Osteoblast (primary cell): ENCODE measurements at regions not wholly inside any gene's neighbourhood (a gene's known extent, or its start where the extent isn't known, plus 50 kb on each side); places are given as distances from the start of the nearest gene placed in this dataset.

ENCODE experiments used
- DNase-seq: peaks from one replicate; pipeline ENCODE4 v3.0.0; 2011; ENCODE audit warnings: low spot score, mixed read lengths; ENCODE audit not compliant: insufficient read length; ENCODE audit errors: missing footprints
- H2AFZ ChIP-seq: 2 replicates; pipeline ENCODE4 v1.6.0; 2011; ENCODE audit warnings: mild to moderate bottlenecking, low read length
- H3K27ac ChIP-seq: 2 replicates; pipeline ENCODE4 v1.5.1; 2011; ENCODE audit warnings: mild to moderate bottlenecking, low read depth, low read length, moderate library complexity
- H3K27me3 ChIP-seq: 2 replicates; pipeline ENCODE4 v1.6.0; 2012; ENCODE audit warnings: mild to moderate bottlenecking, control low read depth, inconsistent platforms, low read length, moderate library complexity; ENCODE audit not compliant: insufficient read depth
- H3K36me3 ChIP-seq: 2 replicates; pipeline ENCODE4 v1.5.1; 2011; ENCODE audit warnings: mild to moderate bottlenecking, low read length, control low read depth, moderate library complexity; ENCODE audit not compliant: insufficient read depth
- H3K4me1 ChIP-seq: 2 replicates; pipeline ENCODE4 v1.5.1; 2011; ENCODE audit warnings: mild to moderate bottlenecking, low read length, control low read depth, moderate library complexity; ENCODE audit not compliant: insufficient read depth
- H3K4me2 ChIP-seq: 2 replicates; pipeline ENCODE4 v1.6.0; 2011; ENCODE audit warnings: mild to moderate bottlenecking, low read length; ENCODE audit not compliant: insufficient read depth
- H3K4me3 ChIP-seq: fragments of 200-600 bp; sonication (generic); 3 replicates; pipeline ENCODE4 v1.5.1; 2012; ENCODE audit warnings: mild to moderate bottlenecking, low read length, inconsistent platforms; ENCODE audit not compliant: insufficient read depth
- H3K79me2 ChIP-seq: 2 replicates; pipeline ENCODE4 v1.6.0; 2012; ENCODE audit warnings: mild to moderate bottlenecking, low read length, control low read depth, inconsistent platforms; ENCODE audit not compliant: insufficient read depth
- H3K9me3 ChIP-seq: 2 replicates; pipeline ENCODE4 v1.5.1; 2011; ENCODE audit warnings: low read depth, low read length, control low read depth
- H4K20me1 ChIP-seq: 2 replicates; pipeline ENCODE4 v1.6.0; 2012; ENCODE audit warnings: mild to moderate bottlenecking, low read length, control low read depth; ENCODE audit not compliant: insufficient read depth
- CTCF ChIP-seq: IDR thresholded peaks from 2 replicates; pipeline ENCODE4 v1.5.1; 2011; ENCODE audit warnings: mild to moderate bottlenecking, low read depth, low read length, moderate library complexity; ENCODE audit errors: extremely low read depth

- Histone ChIP-seq H3K4me3 (no peak overlapping the region), H3K9me3 (no peaks in the 10 kb centered on the region), H3K79me2 (no peaks in the 10 kb centered on the region), H3K27me3 (no peaks in the 10 kb centered on the region), H3K4me1 (peaks cover 34% of the 10 kb centered on the region), H3K27ac (peak overlapping the region; percentile 77), H3K4me2 (peak overlapping the region; percentile 21), H3K36me3 (no peaks in the 10 kb centered on the region), H4K20me1 (no peaks in the 10 kb centered on the region), H2AFZ (no peak overlapping the region)
- no peak for DNase-seq
- TF ChIP-seq CTCF, result no peak
These were observed 340.0 kb upstream of the MEOX2 start for GRCh38 chr7:16026253-16027020.

- H3K36me3 ChIP-seq, result no peaks in the 10 kb centered on the region
- no peak overlapping the region for H3K4me2 ChIP-seq
- TF ChIP-seq CTCF, result no peak
- H3K27ac ChIP-seq, result no peak overlapping the region
- no peaks in the 10 kb centered on the region for H4K20me1 ChIP-seq
- H3K9me3 ChIP-seq, result no peaks in the 10 kb centered on the region
- DNase-seq, result no peak
- H3K79me2 ChIP-seq, result no peaks in the 10 kb centered on the region
- peaks cover 34% of the 10 kb centered on the region for H3K4me1 ChIP-seq
- no peaks in the 10 kb centered on the region for H3K27me3 ChIP-seq
- no peak overlapping the region for H3K4me3 ChIP-seq
- no peak overlapping the region for H2AFZ ChIP-seq
These were observed 339.2 kb upstream of the MEOX2 start for GRCh38 chr7:16025696-16026095.

GRCh38 chr7:16023503-16023902 is 337.0 kb upstream of the MEOX2 start:
- no peak overlapping the region for H3K4me2 ChIP-seq
- TF ChIP-seq CTCF, result no peak
- H2AFZ ChIP-seq, result no peak overlapping the region
- no peak overlapping the region for H3K27ac ChIP-seq
- H3K4me3 ChIP-seq, result no peak overlapping the region
- H3K9me3 ChIP-seq, result no peaks in the 10 kb centered on the region
- DNase-seq, result no peak
- no peaks in the 10 kb centered on the region for H3K27me3 ChIP-seq
- H3K79me2 ChIP-seq, result no peaks in the 10 kb centered on the region
- no peaks in the 10 kb centered on the region for H3K36me3 ChIP-seq
- H4K20me1 ChIP-seq, result no peaks in the 10 kb centered on the region
- peaks cover 30% of the 10 kb centered on the region for H3K4me1 ChIP-seq

- no peak overlapping the region for H3K4me3 ChIP-seq
- no peaks in the 10 kb centered on the region for H4K20me1 ChIP-seq
- no peaks in the 10 kb centered on the region for H3K9me3 ChIP-seq
- H3K27me3 ChIP-seq, result no peaks in the 10 kb centered on the region
- H3K79me2 ChIP-seq, result no peaks in the 10 kb centered on the region
- TF ChIP-seq CTCF, result no peak
- H3K4me1 ChIP-seq, result peaks cover 25% of the 10 kb centered on the region
- H3K27ac ChIP-seq, result no peak overlapping the region
- no peak for DNase-seq
- H2AFZ ChIP-seq, result no peak overlapping the region
- H3K36me3 ChIP-seq, result no peaks in the 10 kb centered on the region
- no peak overlapping the region for H3K4me2 ChIP-seq
These were observed 336.6 kb upstream of the MEOX2 start for GRCh38 chr7:16023046-16023445.
